ENCODE measurements at regions not wholly inside any gene's neighbourhood (a gene's known extent, or its start where the extent isn't known, plus 50 kb on each side); places are given as distances from the start of the nearest gene placed in this dataset.

GRCh38 chr12:75685617-75686225 is 174.3 kb upstream of the KRR1 start (continued):
- TF ChIP-seq REST (IDR thresholded peaks at IDR 0.05; ENCODE audit: unreplicated experiment) = no peak

GRCh38 chr12:75684678-75685616 is 173.5 kb upstream of the KRR1 start:
- Mint-ChIP-seq H3K36me3 (ENCODE audit: low read depth) (peaks cover 6% of the 10 kb centered on the region; the same call in 1 of the 3 replicates), H3K4me3 (no peak overlapping the region), H3K9me3 (peaks cover 7% of the 10 kb centered on the region), H3K27ac (no peak overlapping the region), H3K4me1 (peaks cover 19% of the 10 kb centered on the region), H3K27me3 (ENCODE audit: insufficient read depth, low read depth, poor library complexity) (no peaks in the 10 kb centered on the region)
- Histone ChIP-seq H3K4me2 (0 out of 2 replicates have a peak overlapping the region, but pooled peaks have one; percentile 11), H3K79me2 (replicated peaks; ENCODE audit: insufficient read depth) (no peaks in the 10 kb centered on the region), H3F3A (replicated peaks; ENCODE audit: low read depth) (no peaks in the 10 kb centered on the region), H2AFZ (peak overlapping the region; percentile 25), H3K27ac (ENCODE audit: low read depth) (no peak overlapping the region), H3K4me3 (no peak overlapping the region), H3K36me3 (ENCODE audit: insufficient read depth) (no peaks in the 10 kb centered on the region), H3K4me1 (ENCODE audit: insufficient read depth) (peaks cover 5% of the 10 kb centered on the region; the same call in 1 of the 2 replicates), H3K27me3 (ENCODE audit: insufficient read depth) (no peaks in the 10 kb centered on the region), H3K9me2 (ENCODE audit: insufficient read depth) (peaks cover 9% of the 10 kb centered on the region), H4K20me1 (replicated peaks; ENCODE audit: insufficient read depth) (no peaks in the 10 kb centered on the region)
- DNase-seq (ENCODE audit: low spot score) = no peak
- ATAC-seq = no peak
- no peak for TF ChIP-seq EZH2phosphoT487 (IDR thresholded peaks at IDR 0.05; ENCODE audit: unreplicated experiment)
- TF ChIP-seq, protein P1, sequence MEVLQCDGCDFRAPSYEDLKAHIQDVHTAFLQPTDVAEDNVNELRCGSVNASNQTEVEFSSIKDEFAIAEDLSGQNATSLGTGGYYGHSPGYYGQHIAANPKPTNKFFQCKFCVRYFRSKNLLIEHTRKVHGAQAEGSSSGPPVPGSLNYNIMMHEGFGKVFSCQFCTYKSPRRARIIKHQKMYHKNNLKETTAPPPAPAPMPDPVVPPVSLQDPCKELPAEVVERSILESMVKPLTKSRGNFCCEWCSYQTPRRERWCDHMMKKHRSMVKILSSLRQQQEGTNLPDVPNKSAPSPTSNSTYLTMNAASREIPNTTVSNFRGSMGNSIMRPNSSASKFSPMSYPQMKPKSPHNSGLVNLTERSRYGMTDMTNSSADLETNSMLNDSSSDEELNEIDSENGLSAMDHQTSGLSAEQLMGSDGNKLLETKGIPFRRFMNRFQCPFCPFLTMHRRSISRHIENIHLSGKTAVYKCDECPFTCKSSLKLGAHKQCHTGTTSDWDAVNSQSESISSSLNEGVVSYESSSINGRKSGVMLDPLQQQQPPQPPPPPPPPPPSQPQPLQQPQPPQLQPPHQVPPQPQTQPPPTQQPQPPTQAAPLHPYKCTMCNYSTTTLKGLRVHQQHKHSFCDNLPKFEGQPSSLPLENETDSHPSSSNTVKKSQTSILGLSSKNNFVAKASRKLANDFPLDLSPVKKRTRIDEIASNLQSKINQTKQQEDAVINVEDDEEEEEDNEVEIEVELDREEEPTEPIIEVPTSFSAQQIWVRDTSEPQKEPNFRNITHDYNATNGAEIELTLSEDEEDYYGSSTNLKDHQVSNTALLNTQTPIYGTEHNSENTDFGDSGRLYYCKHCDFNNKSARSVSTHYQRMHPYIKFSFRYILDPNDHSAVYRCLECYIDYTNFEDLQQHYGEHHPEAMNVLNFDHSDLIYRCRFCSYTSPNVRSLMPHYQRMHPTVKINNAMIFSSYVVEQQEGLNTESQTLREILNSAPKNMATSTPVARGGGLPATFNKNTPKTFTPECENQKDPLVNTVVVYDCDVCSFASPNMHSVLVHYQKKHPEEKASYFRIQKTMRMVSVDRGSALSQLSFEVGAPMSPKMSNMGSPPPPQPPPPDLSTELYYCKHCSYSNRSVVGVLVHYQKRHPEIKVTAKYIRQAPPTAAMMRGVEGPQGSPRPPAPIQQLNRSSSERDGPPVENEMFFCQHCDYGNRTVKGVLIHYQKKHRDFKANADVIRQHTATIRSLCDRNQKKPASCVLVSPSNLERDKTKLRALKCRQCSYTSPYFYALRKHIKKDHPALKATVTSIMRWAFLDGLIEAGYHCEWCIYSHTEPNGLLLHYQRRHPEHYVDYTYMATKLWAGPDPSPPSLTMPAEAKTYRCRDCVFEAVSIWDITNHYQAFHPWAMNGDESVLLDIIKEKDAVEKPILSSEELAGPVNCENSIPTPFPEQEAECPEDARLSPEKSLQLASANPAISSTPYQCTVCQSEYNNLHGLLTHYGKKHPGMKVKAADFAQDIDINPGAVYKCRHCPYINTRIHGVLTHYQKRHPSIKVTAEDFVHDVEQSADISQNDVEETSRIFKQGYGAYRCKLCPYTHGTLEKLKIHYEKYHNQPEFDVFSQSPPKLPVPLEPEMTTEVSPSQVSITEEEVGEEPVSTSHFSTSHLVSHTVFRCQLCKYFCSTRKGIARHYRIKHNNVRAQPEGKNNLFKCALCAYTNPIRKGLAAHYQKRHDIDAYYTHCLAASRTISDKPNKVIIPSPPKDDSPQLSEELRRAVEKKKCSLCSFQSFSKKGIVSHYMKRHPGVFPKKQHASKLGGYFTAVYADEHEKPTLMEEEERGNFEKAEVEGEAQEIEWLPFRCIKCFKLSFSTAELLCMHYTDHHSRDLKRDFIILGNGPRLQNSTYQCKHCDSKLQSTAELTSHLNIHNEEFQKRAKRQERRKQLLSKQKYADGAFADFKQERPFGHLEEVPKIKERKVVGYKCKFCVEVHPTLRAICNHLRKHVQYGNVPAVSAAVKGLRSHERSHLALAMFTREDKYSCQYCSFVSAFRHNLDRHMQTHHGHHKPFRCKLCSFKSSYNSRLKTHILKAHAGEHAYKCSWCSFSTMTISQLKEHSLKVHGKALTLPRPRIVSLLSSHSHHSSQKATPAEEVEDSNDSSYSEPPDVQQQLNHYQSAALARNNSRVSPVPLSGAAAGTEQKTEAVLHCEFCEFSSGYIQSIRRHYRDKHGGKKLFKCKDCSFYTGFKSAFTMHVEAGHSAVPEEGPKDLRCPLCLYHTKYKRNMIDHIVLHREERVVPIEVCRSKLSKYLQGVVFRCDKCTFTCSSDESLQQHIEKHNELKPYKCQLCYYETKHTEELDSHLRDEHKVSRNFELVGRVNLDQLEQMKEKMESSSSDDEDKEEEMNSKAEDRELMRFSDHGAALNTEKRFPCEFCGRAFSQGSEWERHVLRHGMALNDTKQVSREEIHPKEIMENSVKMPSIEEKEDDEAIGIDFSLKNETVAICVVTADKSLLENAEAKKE (CRISPR knock-in tag; IDR thresholded peaks at IDR 0.05) = no peak
- no peak for TF ChIP-seq NANOG (IDR thresholded peaks at IDR 0.05; ENCODE audit: borderline replicate concordance)
- TF ChIP-seq REST (IDR thresholded peaks at IDR 0.05; ENCODE audit: unreplicated experiment) = no peak
- TF ChIP-seq ZNF331 (CRISPR knock-in tag; IDR thresholded peaks at IDR 0.05; ENCODE audit: low read depth) = no peak
- TF ChIP-seq, protein P2, sequence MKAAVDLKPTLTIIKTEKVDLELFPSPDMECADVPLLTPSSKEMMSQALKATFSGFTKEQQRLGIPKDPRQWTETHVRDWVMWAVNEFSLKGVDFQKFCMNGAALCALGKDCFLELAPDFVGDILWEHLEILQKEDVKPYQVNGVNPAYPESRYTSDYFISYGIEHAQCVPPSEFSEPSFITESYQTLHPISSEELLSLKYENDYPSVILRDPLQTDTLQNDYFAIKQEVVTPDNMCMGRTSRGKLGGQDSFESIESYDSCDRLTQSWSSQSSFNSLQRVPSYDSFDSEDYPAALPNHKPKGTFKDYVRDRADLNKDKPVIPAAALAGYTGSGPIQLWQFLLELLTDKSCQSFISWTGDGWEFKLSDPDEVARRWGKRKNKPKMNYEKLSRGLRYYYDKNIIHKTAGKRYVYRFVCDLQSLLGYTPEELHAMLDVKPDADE (IDR thresholded peaks at IDR 0.05) = no peak
- no peak for TF ChIP-seq EZH2 (IDR thresholded peaks at IDR 0.05; ENCODE audit: low read depth, unreplicated experiment)

Data from GM23338 (cell line).